ENCODE measurements at regions not wholly inside any gene's neighbourhood (a gene's known extent, or its start where the extent isn't known, plus 50 kb on each side); places are given as distances from the start of the nearest gene placed in this dataset.

DNA sequence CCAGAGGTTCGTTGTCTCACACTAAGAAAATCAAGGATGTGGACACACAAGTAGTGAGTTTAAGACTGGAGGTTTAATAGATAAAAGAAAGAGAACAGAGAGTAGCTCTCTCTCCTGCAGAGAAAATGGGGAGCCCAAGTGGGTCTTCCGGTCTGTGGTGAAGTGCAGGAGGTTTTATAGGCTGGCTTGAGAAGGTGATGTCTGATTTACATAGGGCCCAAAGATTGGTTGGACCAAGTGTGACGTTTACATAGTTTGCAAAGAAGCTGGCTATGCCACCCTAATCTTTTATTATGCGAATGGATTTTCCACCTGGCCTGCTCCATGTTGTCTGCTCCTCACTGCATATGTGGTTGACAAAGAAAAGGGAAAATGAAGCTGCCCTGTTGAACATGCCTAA, 430.4 kb upstream of the TRIB2 start:
- TF ChIP-seq, protein P1, sequence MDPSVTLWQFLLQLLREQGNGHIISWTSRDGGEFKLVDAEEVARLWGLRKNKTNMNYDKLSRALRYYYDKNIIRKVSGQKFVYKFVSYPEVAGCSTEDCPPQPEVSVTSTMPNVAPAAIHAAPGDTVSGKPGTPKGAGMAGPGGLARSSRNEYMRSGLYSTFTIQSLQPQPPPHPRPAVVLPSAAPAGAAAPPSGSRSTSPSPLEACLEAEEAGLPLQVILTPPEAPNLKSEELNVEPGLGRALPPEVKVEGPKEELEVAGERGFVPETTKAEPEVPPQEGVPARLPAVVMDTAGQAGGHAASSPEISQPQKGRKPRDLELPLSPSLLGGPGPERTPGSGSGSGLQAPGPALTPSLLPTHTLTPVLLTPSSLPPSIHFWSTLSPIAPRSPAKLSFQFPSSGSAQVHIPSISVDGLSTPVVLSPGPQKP (IDR thresholded peaks at IDR 0.05; ENCODE audit: low read depth, low read length) = no peak
- TF ChIP-seq CTCF (IDR thresholded peaks at IDR 0.05) (no peak), HOXA7 (CRISPR knock-in tag; IDR thresholded peaks at IDR 0.05) (no peak), USF2 (IDR thresholded peaks at IDR 0.05) (no peak), POLR2A (IDR thresholded peaks at IDR 0.05; ENCODE audit: low read length) (no peak), MAFK (IDR thresholded peaks at IDR 0.05; ENCODE audit: partially characterized antibody) (no peak), BHLHE40 (IDR thresholded peaks at IDR 0.05; ENCODE audit: low read depth, low read length) (no peak), ESRRA (IDR thresholded peaks at IDR 0.05; ENCODE audit: borderline replicate concordance, low read length) (no peak), MAZ (IDR thresholded peaks at IDR 0.05; ENCODE audit: borderline replicate concordance, low read depth, low read length) (no peak), REST (IDR thresholded peaks at IDR 0.05) (no peak), JUNB (IDR thresholded peaks at IDR 0.05) (no peak), POLR2AphosphoS2 (conservative IDR thresholded peaks at IDR 0.05; ENCODE audit: low read length) (no peak), CHD2 (IDR thresholded peaks at IDR 0.05; ENCODE audit: low read length, partially characterized antibody) (no peak), MYC (IDR thresholded peaks at IDR 0.05; ENCODE audit: borderline replicate concordance, low read length) (no peak)

All from A549 (cell line).